IMR-90 (cell line): ENCODE measurements at regions not wholly inside any gene's neighbourhood (a gene's known extent, or its start where the extent isn't known, plus 50 kb on each side); places are given as distances from the start of the nearest gene placed in this dataset.

Source experiments
- BHLHE40 ChIP-seq: fragments of 150-350 bp; IDR thresholded peaks from 2 replicates; pipeline ENCODE4 v1.6.1; 2016; ENCODE audit warnings: mild to moderate bottlenecking, low read depth, low read length
- FOS ChIP-seq: fragments of 150-350 bp; IDR thresholded peaks from 2 replicates; pipeline ENCODE4 v1.6.1; 2016; ENCODE audit warnings: low read depth, low read length
- MAFK ChIP-seq: IDR thresholded peaks from 2 replicates; pipeline ENCODE4 v1.6.1; 2012; ENCODE audit warnings: low read depth, low read length, improper control_type of control experiment
- MAZ ChIP-seq: IDR thresholded peaks from 2 replicates; pipeline ENCODE4 v1.6.1; 2012; ENCODE audit warnings: low read depth, mild to moderate bottlenecking, low read length, improper control_type of control experiment, moderate library complexity, borderline replicate concordance
- POLR2A ChIP-seq: IDR thresholded peaks from 2 replicates; pipeline ENCODE4 v1.6.1; 2012; ENCODE audit warnings: mild to moderate bottlenecking, low read depth, low read length
- RCOR1 ChIP-seq: IDR thresholded peaks from 2 replicates; pipeline ENCODE4 v1.6.1; 2012; ENCODE audit warnings: mild to moderate bottlenecking, low read length, improper control_type of control experiment; ENCODE audit not compliant: insufficient replicate concordance
- TF ChIP-seq, protein P1 (sequence below): conservative IDR thresholded peaks from 2 replicates; pipeline ENCODE4 v1.5.1; 2012; ENCODE audit warnings: mild to moderate bottlenecking, low read depth, low read length, improper control_type of control experiment
- TF ChIP-seq, protein P2 (sequence below): fragments of 150-350 bp; IDR thresholded peaks from 2 replicates; pipeline ENCODE4 v1.6.1; 2017; ENCODE audit warnings: mild to moderate bottlenecking, antibody characterized with exemption, low read length, low read depth

GRCh38 chr14:95385701-95386100, 66.0 kb upstream of the CLMN start:
- TF ChIP-seq MAFK (no peak), MAZ (no peak), RCOR1 (no peak), POLR2A (no peak), FOS (no peak), BHLHE40 (no peak)
- TF ChIP-seq, protein P1, sequence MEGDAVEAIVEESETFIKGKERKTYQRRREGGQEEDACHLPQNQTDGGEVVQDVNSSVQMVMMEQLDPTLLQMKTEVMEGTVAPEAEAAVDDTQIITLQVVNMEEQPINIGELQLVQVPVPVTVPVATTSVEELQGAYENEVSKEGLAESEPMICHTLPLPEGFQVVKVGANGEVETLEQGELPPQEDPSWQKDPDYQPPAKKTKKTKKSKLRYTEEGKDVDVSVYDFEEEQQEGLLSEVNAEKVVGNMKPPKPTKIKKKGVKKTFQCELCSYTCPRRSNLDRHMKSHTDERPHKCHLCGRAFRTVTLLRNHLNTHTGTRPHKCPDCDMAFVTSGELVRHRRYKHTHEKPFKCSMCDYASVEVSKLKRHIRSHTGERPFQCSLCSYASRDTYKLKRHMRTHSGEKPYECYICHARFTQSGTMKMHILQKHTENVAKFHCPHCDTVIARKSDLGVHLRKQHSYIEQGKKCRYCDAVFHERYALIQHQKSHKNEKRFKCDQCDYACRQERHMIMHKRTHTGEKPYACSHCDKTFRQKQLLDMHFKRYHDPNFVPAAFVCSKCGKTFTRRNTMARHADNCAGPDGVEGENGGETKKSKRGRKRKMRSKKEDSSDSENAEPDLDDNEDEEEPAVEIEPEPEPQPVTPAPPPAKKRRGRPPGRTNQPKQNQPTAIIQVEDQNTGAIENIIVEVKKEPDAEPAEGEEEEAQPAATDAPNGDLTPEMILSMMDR, result no peak
- TF ChIP-seq, protein P2, sequence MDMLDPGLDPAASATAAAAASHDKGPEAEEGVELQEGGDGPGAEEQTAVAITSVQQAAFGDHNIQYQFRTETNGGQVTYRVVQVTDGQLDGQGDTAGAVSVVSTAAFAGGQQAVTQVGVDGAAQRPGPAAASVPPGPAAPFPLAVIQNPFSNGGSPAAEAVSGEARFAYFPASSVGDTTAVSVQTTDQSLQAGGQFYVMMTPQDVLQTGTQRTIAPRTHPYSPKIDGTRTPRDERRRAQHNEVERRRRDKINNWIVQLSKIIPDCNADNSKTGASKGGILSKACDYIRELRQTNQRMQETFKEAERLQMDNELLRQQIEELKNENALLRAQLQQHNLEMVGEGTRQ, result no peak
